ENCODE measurements at regions not wholly inside any gene's neighbourhood (a gene's known extent, or its start where the extent isn't known, plus 50 kb on each side); places are given as distances from the start of the nearest gene placed in this dataset.

DNA sequence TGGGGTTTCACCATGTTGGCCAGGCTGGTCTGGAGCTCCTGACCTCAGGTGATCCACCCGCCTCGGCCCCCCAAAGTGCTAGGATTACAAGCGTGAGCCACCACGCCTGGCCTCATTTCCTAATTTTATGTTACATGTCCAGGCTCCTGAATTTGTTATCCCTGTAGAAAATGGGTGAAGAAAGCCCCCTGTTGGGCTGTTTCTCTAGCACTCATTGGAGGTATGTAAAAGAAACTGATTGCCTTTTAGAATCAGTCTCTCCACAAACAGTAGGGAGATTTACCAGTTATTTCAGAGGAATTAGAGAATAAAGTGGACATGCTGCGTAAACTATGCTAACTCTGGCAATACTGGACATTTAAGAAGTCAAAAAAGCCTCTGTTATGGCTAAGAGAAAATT, 364.1 kb upstream of the TBL1XR1 start:
- H3K27ac ChIP-seq (ENCODE audit: low read length): no peak overlapping the region
- no peak overlapping the region for H2AFZ ChIP-seq (ENCODE audit: low read length)
- H4K20me1 ChIP-seq (ENCODE audit: insufficient read depth, low read length): no peaks in the 10 kb centered on the region
- H3K9me3 ChIP-seq (replicated peaks; ENCODE audit: insufficient read depth, low read length): no peaks in the 10 kb centered on the region
- TF ChIP-seq EZH2 (optimal IDR thresholded peaks at IDR 0.05; ENCODE audit: low read depth, low read length): no peak
- TF ChIP-seq CTCF (IDR thresholded peaks at IDR 0.05; ENCODE audit: low read length): no peak
- no peak overlapping the region for H3K4me2 ChIP-seq (ENCODE audit: low read depth, low read length)
- H3F3A ChIP-seq (ENCODE audit: insufficient read depth, low read length): no peaks in the 10 kb centered on the region
- H3K27me3 ChIP-seq (replicated peaks; ENCODE audit: insufficient read depth, low read length): no peaks in the 10 kb centered on the region
- H3K4me1 ChIP-seq (ENCODE audit: low read length): peaks cover 10% of the 10 kb centered on the region
- H3K9me2 ChIP-seq (replicated peaks; ENCODE audit: insufficient read depth, low read length): no peaks in the 10 kb centered on the region
- no peak overlapping the region for H3K9ac ChIP-seq (ENCODE audit: low read length)
- H3K36me3 ChIP-seq (replicated peaks; ENCODE audit: insufficient read depth, low read length): no peaks in the 10 kb centered on the region
- no peaks in the 10 kb centered on the region for H3K79me2 ChIP-seq (ENCODE audit: low read length)
- DNase-seq: no peak
- no peak overlapping the region for H3K4me3 ChIP-seq (ENCODE audit: low read length)

- Histone ChIP-seq H3K36me3 (replicated peaks; ENCODE audit: insufficient read depth, low read length) (no peaks in the 10 kb centered on the region), H3K9me2 (replicated peaks; ENCODE audit: insufficient read depth, low read length) (no peaks in the 10 kb centered on the region), H3K4me1 (ENCODE audit: low read length) (peaks cover 5% of the 10 kb centered on the region), H4K20me1 (ENCODE audit: insufficient read depth, low read length) (no peaks in the 10 kb centered on the region), H3K9me3 (replicated peaks; ENCODE audit: insufficient read depth, low read length) (no peaks in the 10 kb centered on the region), H3F3A (ENCODE audit: insufficient read depth, low read length) (no peaks in the 10 kb centered on the region), H3K9ac (ENCODE audit: low read length) (no peak overlapping the region), H2AFZ (ENCODE audit: low read length) (no peak overlapping the region), H3K4me2 (ENCODE audit: low read depth, low read length) (no peak overlapping the region), H3K79me2 (ENCODE audit: low read length) (no peaks in the 10 kb centered on the region), H3K27ac (ENCODE audit: low read length) (no peak overlapping the region), H3K27me3 (replicated peaks; ENCODE audit: insufficient read depth, low read length) (no peaks in the 10 kb centered on the region), H3K4me3 (ENCODE audit: low read length) (no peak overlapping the region)
- no peak for DNase-seq
- TF ChIP-seq CTCF (IDR thresholded peaks at IDR 0.05; ENCODE audit: low read length) (no peak), EZH2 (optimal IDR thresholded peaks at IDR 0.05; ENCODE audit: low read depth, low read length) (no peak), EZH2phosphoT487 (IDR thresholded peaks at IDR 0.05; ENCODE audit: low read length) (no peak)
Measured at GRCh38 chr3:177561769-177562392, 364.6 kb upstream of the TBL1XR1 start.

DNA sequence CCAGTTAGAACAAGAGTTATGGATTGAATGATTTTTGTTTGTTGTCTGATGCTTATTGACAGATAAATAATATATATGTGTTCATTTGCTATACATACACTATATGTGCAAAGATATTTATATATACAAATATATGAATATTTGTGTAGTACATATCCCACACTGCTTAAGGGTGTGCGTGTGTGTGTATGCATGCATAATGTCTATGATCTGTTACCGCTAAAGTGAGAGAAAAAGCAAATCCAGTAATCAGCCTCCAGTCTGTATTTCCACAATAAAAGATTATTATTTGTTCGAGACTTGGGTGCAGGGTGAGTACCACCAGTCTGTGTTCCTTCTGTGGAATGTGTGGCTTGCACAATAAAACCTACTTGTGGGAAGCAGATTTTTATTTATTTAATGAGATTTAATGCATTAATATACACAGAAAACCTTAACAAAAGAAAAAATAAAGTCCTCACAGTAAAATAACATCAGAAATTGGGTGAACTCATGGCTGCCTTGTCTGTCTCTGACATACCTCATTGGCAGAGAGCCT, 366.0 kb upstream of the TBL1XR1 start:
- no peak overlapping the region for H3K4me2 ChIP-seq (ENCODE audit: low read depth, low read length)
- H3K9ac ChIP-seq (ENCODE audit: low read length): no peak overlapping the region
- H2AFZ ChIP-seq (ENCODE audit: low read length): no peak overlapping the region

DNA sequence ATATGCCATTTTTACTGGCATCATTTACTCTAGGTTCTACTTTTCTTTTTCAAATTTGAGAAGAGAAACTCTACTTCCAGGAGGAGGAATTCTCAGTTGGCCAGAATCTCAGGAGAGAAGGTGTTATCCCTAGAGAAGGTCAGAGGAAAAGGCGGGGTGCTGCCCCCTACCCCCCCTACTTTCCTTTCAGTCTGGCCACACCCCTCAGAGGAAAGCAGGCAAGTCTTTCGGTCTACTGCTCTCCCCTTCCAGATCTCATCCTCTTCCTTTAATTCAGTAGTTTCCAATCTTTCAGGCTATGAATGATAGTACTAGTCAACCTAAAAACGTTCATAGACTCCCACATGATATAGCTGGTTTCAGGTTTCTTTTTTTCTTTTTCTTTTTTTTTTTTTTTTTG, 366.5 kb upstream of the TBL1XR1 start:
- H3K9ac ChIP-seq (ENCODE audit: low read length): no peak overlapping the region
- no peak overlapping the region for H3K27ac ChIP-seq (ENCODE audit: low read length)
- H3K27me3 ChIP-seq (replicated peaks; ENCODE audit: insufficient read depth, low read length): no peaks in the 10 kb centered on the region
- DNase-seq: no peak
- no peaks in the 10 kb centered on the region for H3K79me2 ChIP-seq (ENCODE audit: low read length)
- TF ChIP-seq EZH2phosphoT487 (IDR thresholded peaks at IDR 0.05; ENCODE audit: low read length): no peak
- no peak for TF ChIP-seq CTCF (IDR thresholded peaks at IDR 0.05; ENCODE audit: low read length)
- no peak for TF ChIP-seq EZH2 (optimal IDR thresholded peaks at IDR 0.05; ENCODE audit: low read depth, low read length)
- H3F3A ChIP-seq (ENCODE audit: insufficient read depth, low read length): no peaks in the 10 kb centered on the region
- no peak overlapping the region for H2AFZ ChIP-seq (ENCODE audit: low read length)
- H3K4me3 ChIP-seq (ENCODE audit: low read length): no peak overlapping the region
- H3K4me2 ChIP-seq (ENCODE audit: low read depth, low read length): no peak overlapping the region
- no peaks in the 10 kb centered on the region for H4K20me1 ChIP-seq (ENCODE audit: insufficient read depth, low read length)
- no peaks in the 10 kb centered on the region for H3K4me1 ChIP-seq (ENCODE audit: low read length)
- no peaks in the 10 kb centered on the region for H3K9me3 ChIP-seq (replicated peaks; ENCODE audit: insufficient read depth, low read length)
- no peaks in the 10 kb centered on the region for H3K36me3 ChIP-seq (replicated peaks; ENCODE audit: insufficient read depth, low read length)
- no peaks in the 10 kb centered on the region for H3K9me2 ChIP-seq (replicated peaks; ENCODE audit: insufficient read depth, low read length)

More for the DNA sequence above, 366.0 kb upstream of the TBL1XR1 start:
- Histone ChIP-seq H3K9me3 (replicated peaks; ENCODE audit: insufficient read depth, low read length) (no peaks in the 10 kb centered on the region), H3K4me1 (ENCODE audit: low read length) (no peaks in the 10 kb centered on the region), H3K36me3 (replicated peaks; ENCODE audit: insufficient read depth, low read length) (no peaks in the 10 kb centered on the region), H3F3A (ENCODE audit: insufficient read depth, low read length) (no peaks in the 10 kb centered on the region), H3K4me3 (ENCODE audit: low read length) (no peak overlapping the region), H3K27ac (ENCODE audit: low read length) (no peak overlapping the region), H4K20me1 (ENCODE audit: insufficient read depth, low read length) (no peaks in the 10 kb centered on the region), H3K9me2 (replicated peaks; ENCODE audit: insufficient read depth, low read length) (no peaks in the 10 kb centered on the region), H3K79me2 (ENCODE audit: low read length) (no peaks in the 10 kb centered on the region), H3K27me3 (replicated peaks; ENCODE audit: insufficient read depth, low read length) (no peaks in the 10 kb centered on the region)
- no peak for TF ChIP-seq EZH2 (optimal IDR thresholded peaks at IDR 0.05; ENCODE audit: low read depth, low read length)
- no peak for DNase-seq

Data from MM.1S (cell line).